HG03571 (cell line): ENCODE measurements at regions not wholly inside any gene's neighbourhood (a gene's known extent, or its start where the extent isn't known, plus 50 kb on each side); places are given as distances from the start of the nearest gene placed in this dataset.

ENCODE experiments used
- ATAC-seq: cut with Tn5 transposase; IDR thresholded peaks from one replicate; pipeline ENCODE4 v1.9.1; 2021; ENCODE audit not compliant: unreplicated experiment

DNA sequence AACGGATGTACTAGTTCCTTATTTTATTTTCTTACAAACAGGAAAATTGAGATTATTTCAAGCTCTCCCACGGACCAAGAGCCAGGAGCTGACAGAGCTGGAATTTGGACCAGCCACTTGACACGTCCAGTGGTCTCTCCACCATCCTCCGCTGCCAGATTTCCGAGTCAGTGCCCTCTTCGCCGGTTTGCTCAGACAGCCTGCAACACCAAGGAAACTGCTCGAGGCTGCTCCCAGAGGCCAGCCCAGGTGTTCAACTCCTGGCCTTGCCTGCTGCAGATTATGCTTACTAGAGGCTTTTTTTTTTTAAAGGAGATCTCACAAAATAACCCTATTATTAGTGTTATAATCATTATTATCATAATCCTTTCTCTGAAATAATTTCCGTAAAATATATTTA is 779.8 kb downstream of the RNF144A start:
- no peak for ATAC-seq

DNA sequence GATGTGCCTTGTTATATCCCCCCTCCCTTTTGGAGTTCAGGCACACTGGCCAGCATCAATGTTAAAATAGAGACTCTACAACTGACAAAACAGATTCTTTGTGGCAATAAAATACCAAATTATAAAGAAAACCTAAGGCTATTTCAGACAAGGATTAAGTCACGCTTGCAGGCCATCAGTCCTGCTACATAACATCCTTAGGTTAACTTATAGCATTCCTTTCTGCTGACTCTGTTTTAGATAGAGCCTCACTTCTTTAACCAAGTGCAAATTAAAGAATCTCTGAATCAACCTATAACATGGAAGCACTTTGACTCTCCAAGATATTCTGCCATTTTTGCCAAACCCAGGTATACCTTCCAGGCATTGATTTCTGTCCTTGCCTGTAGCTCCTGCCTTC is 784.6 kb downstream of the RNF144A start:
- no peak for ATAC-seq

DNA sequence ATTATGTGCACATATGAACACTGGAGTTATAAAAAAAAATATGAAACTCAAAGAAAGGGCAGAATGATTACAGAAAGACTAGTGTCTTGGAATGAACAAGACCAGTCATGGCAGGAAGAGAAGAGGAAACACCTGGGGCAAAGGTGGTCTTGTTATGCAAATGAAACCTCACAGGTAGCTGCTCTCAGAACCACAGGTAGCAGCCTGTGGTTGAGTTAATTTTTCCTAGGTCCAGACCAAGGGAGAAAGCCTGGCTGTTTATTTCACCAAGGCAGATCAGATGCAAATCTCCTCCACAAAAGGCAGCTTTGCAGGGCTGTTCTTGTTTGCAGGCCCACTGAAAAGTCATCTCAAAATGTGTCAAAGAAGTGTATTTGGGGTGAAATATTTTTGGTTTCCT is 785.8 kb downstream of the RNF144A start:
- ATAC-seq = peak; percentile 56

GRCh38 chr2:7703543-7704144 is 786.4 kb downstream of the RNF144A start:
- no peak for ATAC-seq

DNA sequence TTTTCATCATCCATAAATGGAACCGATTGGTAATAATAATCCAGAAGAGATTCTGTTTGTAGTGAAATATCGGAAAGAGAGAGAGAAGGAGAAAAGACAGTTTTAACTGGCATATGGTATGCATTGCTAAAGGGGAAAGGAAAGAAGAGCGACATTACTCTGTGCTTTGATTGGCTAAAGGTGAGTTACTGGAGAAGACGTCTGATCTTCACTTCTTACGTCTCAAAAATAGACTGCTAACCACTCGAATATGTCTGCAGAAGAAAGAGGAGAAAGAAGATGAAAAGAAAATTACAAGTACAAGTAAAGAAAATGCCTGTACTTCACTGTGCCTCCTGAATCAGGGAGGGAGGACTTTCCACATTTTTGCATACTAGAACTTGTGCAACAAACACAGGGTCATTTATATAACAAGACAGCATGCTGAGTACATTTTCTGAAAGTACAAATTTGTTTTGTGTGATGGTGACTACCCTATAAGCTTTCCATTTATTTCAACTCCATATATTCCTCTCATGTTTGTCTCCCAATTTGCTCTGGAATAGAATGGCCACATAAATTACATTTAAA is 787.2 kb downstream of the RNF144A start:
- ATAC-seq = no peak

DNA sequence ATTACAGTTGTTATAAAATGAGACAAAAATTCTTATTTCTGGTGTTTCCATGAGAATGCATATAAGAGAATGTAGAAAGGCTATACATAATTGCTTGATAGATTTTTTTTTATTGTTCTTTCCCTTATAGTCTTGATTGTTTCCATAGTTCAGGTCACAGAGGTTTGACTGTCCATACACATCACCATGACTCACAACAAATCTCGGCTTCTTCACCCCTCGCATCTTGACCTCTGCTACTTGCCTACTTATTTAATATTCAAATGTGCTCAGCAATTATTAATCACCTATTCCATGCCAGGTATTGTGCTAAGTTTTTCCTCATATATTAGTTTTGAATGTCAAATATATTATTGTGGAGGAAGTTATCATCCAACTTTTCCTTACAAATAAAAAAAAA is 789.6 kb downstream of the RNF144A start:
- no peak for ATAC-seq

GRCh38 chr2:7707723-7708122 is 790.5 kb downstream of the RNF144A start:
- no peak for ATAC-seq

DNA sequence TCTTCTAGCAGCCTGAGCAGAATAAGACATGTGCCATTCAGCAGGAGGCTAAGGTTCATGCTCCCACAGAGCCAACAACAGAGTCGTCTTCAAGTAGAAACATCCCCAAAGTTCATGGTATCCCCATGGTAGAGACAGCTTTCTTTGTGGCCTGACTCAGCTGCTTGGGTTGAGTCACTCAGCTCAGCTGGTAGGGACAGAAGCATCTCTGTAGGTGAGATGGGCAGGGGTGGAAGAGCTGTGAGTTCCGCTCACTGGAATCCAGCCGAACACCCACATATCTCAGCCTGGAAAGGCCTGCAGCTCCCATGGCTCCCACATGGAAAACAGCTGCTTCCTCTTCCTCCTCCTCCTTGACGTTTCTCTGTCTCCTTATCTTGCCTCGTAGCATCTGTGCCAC is 792.7 kb downstream of the RNF144A start:
- no peak for ATAC-seq

GRCh38 chr2:7711167-7711566 is 794.0 kb downstream of the RNF144A start:
- no peak for ATAC-seq

GRCh38 chr2:7719876-7720275 is 802.7 kb downstream of the RNF144A start:
- no peak for ATAC-seq

DNA sequence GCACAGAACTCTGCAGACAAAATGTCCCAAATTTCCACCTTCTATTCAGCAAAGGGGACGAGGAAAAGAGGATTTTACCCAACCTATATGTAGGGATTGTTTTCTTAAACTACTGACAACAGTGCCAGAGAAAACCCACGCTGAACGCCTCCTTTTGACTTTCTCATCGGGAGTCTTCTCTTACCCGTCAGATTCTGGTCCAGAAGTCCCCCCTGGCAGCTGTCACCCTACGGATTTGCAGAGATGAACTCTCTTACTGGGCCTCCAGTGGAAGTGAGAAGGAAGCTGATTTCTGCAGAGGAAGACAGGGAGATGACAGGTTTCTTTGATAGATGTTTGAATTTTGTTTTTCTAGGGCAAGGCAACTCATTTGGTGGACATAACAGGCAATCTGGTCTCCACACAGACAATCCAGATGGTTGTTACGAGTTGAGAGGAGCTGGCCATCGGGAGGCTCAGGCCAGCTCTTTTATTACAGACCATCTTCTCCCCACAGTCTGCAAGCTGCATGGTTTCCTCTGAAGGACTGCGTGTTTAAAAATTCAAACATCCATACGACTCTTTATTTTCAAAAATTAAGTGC is 804.3 kb downstream of the RNF144A start:
- no peak for ATAC-seq

GRCh38 chr2:7722212-7722910 is 805.1 kb downstream of the RNF144A start:
- ATAC-seq = peak; percentile 63

DNA sequence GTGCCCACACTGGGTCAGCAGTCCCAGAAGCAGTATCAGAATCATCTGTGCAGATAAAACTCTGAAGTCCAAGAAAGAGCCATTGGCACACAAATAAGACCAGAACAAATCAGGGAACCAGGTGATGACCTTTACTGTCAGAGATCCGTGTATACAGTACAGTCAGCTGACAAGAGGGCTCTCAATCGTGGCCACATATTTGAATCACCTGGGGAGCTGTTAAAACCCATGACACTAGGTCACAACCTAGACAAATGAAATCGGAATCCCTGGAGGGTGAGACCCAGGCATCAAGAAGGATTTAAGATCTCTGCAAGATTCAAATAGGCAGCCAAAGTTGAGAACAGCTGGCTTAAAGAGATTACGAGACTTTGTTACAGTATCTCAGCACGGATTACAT is 807.1 kb downstream of the RNF144A start:
- no peak for ATAC-seq

- ATAC-seq = no peak
Measured at GRCh38 chr2:7725171-7725849, 808.1 kb downstream of the RNF144A start.

- no peak for ATAC-seq
Measured at GRCh38 chr2:7725850-7726242, 808.6 kb downstream of the RNF144A start.

- no peak for ATAC-seq
Measured at GRCh38 chr2:7726989-7727388, 809.8 kb downstream of the RNF144A start.

GRCh38 chr2:7728388-7728787 is 811.2 kb downstream of the RNF144A start:
- no peak for ATAC-seq

DNA sequence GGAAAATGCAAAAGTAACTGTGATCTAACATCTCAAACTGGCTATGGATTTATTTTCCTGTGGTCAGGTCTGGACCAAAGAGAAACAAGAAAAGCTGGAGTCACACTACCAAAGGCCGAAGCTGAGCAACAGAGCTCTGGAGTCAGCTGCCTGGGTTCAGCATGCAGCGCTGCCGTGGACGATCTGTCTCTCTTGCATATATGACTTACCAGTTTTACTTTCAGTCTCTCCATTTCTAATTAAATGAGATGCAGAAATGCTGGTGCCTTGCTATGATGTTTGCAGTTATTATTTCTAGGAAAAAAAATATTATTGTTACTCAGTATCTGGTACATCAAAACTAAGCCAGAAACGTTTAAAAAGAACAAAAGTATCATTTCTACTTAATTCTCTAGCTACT is 813.2 kb downstream of the RNF144A start:
- ATAC-seq = no peak

- no peak for ATAC-seq
Measured at GRCh38 chr2:7730990-7731389, 813.8 kb downstream of the RNF144A start.

DNA sequence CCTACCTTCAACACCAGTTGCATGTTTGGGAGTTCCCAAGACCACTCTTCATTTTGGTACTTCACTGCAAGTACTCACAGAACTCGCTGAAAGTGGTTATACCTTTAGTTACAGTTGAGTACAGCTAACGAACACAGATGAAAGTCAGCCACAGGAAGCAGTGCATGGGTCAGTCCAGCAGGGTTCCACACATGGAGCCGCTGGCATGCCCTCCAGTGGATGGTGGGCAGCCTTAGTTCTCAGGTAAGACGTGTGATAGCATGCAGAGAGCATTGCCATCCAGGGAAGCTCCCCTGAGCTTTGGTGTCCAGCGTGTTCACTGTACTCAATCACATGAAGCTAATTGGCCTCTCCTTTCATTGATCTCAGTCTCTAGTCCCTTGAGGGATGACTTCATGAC is 815.3 kb downstream of the RNF144A start:
- no peak for ATAC-seq

DNA sequence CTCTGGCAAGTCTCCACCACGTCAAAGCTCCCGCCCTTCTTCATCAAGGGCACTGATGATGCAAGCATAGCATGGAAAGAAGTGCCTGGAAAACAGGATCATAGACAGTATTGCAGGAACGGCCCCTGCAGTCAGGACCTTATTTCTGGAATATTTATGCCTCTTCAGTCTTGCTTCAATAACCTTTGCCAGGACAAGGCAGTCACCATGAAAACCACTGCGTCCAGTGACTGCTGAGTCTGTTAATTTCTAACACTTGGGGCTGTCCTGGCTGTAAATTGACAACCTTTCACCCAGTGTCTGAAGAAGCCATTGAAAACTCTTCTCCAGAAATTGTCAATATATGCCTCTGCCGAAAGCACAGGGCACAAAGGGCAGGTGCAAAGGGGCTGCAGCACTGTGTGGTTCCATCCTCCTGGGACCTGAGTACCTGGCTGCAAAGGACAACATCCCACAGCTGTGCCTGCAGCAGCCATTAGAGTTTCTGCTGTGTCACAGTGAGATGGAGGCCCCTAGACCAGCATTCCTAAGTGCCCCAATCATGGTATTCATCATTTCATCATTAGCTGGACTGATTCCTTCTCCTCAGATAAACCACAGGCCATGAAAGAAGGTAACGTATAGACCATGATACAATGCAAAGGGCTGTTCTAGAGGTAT is 819.6 kb downstream of the RNF144A start:
- no peak for ATAC-seq
